Activated naive CD8-positive, alpha-beta T cell treated with anti-CD3 and anti-CD28 coated beads, Interleukin-2, amount 50 U/mL, for 24 hours (primary cell): ENCODE measurements at regions not wholly inside any gene's neighbourhood (a gene's known extent, or its start where the extent isn't known, plus 50 kb on each side); places are given as distances from the start of the nearest gene placed in this dataset.

Source experiments
- ATAC-seq: fragments of 150-1000 bp; cut with Tn5 transposase; one replicate; pipeline ENCODE4 v1.10.0; 2021
- DNase-seq: peaks from one replicate; pipeline ENCODE4 v3.0.0; 2021
- H3K27ac Mint-ChIP-seq: one replicate; pipeline ENCODE4 v1.8.0; 2021; ENCODE audit warnings: mild to moderate bottlenecking, mixed read lengths
- H3K27me3 Mint-ChIP-seq: one replicate; pipeline ENCODE4 v1.8.0; 2021; ENCODE audit warnings: mixed read lengths
- H3K36me3 Mint-ChIP-seq: one replicate; pipeline ENCODE4 v1.8.0; 2021; ENCODE audit warnings: low read depth, mixed read lengths
- H3K4me1 Mint-ChIP-seq: one replicate; pipeline ENCODE4 v1.8.0; 2021; ENCODE audit warnings: mixed read lengths
- H3K4me3 Mint-ChIP-seq: one replicate; pipeline ENCODE4 v1.8.0; 2021; ENCODE audit warnings: mild to moderate bottlenecking, moderate library complexity, mixed read lengths
- H3K9me3 Mint-ChIP-seq: one replicate; pipeline ENCODE4 v1.8.0; 2021; ENCODE audit warnings: mixed read lengths

GRCh38 chrX:144259054-144259453 lies 375.2 kb downstream of the UBE2NL start:
- Mint-ChIP-seq H3K4me3 (no peak overlapping the region), H3K27ac (no peak overlapping the region), H3K36me3 (no peaks in the 10 kb centered on the region), H3K9me3 (peaks cover 12% of the 10 kb centered on the region), H3K27me3 (no peaks in the 10 kb centered on the region), H3K4me1 (no peaks in the 10 kb centered on the region)
- no peak for DNase-seq
- no peak for ATAC-seq

GRCh38 chrX:144265641-144266040 lies 381.8 kb downstream of the UBE2NL start:
- ATAC-seq (no peak), DNase-seq (no peak)
- no peaks in the 10 kb centered on the region for H3K27me3 Mint-ChIP-seq
- no peak overlapping the region for H3K27ac Mint-ChIP-seq
- H3K4me3 Mint-ChIP-seq, result no peak overlapping the region
- no peaks in the 10 kb centered on the region for H3K4me1 Mint-ChIP-seq
- peaks cover 5% of the 10 kb centered on the region for H3K9me3 Mint-ChIP-seq
- H3K36me3 Mint-ChIP-seq, result no peaks in the 10 kb centered on the region

- Mint-ChIP-seq H3K36me3 (no peaks in the 10 kb centered on the region), H3K27me3 (no peaks in the 10 kb centered on the region), H3K4me1 (no peaks in the 10 kb centered on the region), H3K4me3 (no peak overlapping the region), H3K27ac (no peak overlapping the region), H3K9me3 (no peaks in the 10 kb centered on the region)
- ATAC-seq (no peak), DNase-seq (no peak)
These were observed 391.5 kb downstream of the UBE2NL start for GRCh38 chrX:144275367-144275766.

- Mint-ChIP-seq H3K4me1 (no peaks in the 10 kb centered on the region), H3K27ac (no peak overlapping the region), H3K4me3 (no peak overlapping the region), H3K27me3 (no peaks in the 10 kb centered on the region), H3K9me3 (no peaks in the 10 kb centered on the region), H3K36me3 (no peaks in the 10 kb centered on the region)
- ATAC-seq, result no peak
- no peak for DNase-seq
These were observed 392.0 kb downstream of the UBE2NL start for GRCh38 chrX:144275843-144276242.

- no peaks in the 10 kb centered on the region for H3K4me1 Mint-ChIP-seq
- ATAC-seq, result no peak
- no peaks in the 10 kb centered on the region for H3K36me3 Mint-ChIP-seq
- H3K4me3 Mint-ChIP-seq, result no peak overlapping the region
- no peak overlapping the region for H3K27ac Mint-ChIP-seq
- no peaks in the 10 kb centered on the region for H3K27me3 Mint-ChIP-seq
- no peak for DNase-seq
- H3K9me3 Mint-ChIP-seq, result peaks cover 5% of the 10 kb centered on the region
These were observed 409.4 kb downstream of the UBE2NL start for GRCh38 chrX:144293229-144293628.

GRCh38 chrX:144295921-144296320 lies 412.1 kb downstream of the UBE2NL start:
- no peaks in the 10 kb centered on the region for H3K27me3 Mint-ChIP-seq
- H3K9me3 Mint-ChIP-seq, result peaks cover 3% of the 10 kb centered on the region
- ATAC-seq (no peak), DNase-seq (no peak)
- no peak overlapping the region for H3K4me3 Mint-ChIP-seq
- H3K27ac Mint-ChIP-seq, result no peak overlapping the region
- no peaks in the 10 kb centered on the region for H3K4me1 Mint-ChIP-seq
- H3K36me3 Mint-ChIP-seq, result no peaks in the 10 kb centered on the region

- DNase-seq (no peak), ATAC-seq (no peak)
- no peaks in the 10 kb centered on the region for H3K27me3 Mint-ChIP-seq
- H3K4me3 Mint-ChIP-seq, result no peak overlapping the region
- no peak overlapping the region for H3K27ac Mint-ChIP-seq
- H3K4me1 Mint-ChIP-seq, result no peaks in the 10 kb centered on the region
- peaks cover 3% of the 10 kb centered on the region for H3K9me3 Mint-ChIP-seq
- H3K36me3 Mint-ChIP-seq, result no peaks in the 10 kb centered on the region
These were observed 413.4 kb downstream of the UBE2NL start for GRCh38 chrX:144297221-144297620.

- no peak for ATAC-seq
- no peak overlapping the region for H3K27ac Mint-ChIP-seq
These were observed 443.6 kb downstream of the UBE2NL start for GRCh38 chrX:144327495-144327894.

GRCh38 chrX:144333429-144333828 lies 449.6 kb downstream of the UBE2NL start:
- DNase-seq (no peak), ATAC-seq (no peak)
- no peak overlapping the region for H3K27ac Mint-ChIP-seq
- no peak overlapping the region for H3K4me3 Mint-ChIP-seq
- H3K36me3 Mint-ChIP-seq, result no peaks in the 10 kb centered on the region
- H3K9me3 Mint-ChIP-seq, result peaks cover 4% of the 10 kb centered on the region
- H3K4me1 Mint-ChIP-seq, result no peaks in the 10 kb centered on the region
- H3K27me3 Mint-ChIP-seq, result no peaks in the 10 kb centered on the region

More at GRCh38 chrX:144327495-144327894, 443.6 kb downstream of the UBE2NL start:
- H3K36me3 Mint-ChIP-seq, result no peaks in the 10 kb centered on the region
- H3K27me3 Mint-ChIP-seq, result no peaks in the 10 kb centered on the region
- no peak overlapping the region for H3K4me3 Mint-ChIP-seq
- H3K9me3 Mint-ChIP-seq, result no peaks in the 10 kb centered on the region
- no peaks in the 10 kb centered on the region for H3K4me1 Mint-ChIP-seq
- DNase-seq, result no peak

GRCh38 chrX:144334577-144334976 lies 450.7 kb downstream of the UBE2NL start:
- Mint-ChIP-seq H3K4me1 (no peaks in the 10 kb centered on the region), H3K36me3 (no peaks in the 10 kb centered on the region), H3K9me3 (peaks cover 8% of the 10 kb centered on the region), H3K4me3 (no peak overlapping the region), H3K27ac (no peak overlapping the region), H3K27me3 (no peaks in the 10 kb centered on the region)
- DNase-seq (no peak), ATAC-seq (no peak)

GRCh38 chrX:144335402-144335801 lies 451.5 kb downstream of the UBE2NL start:
- Mint-ChIP-seq H3K4me3 (no peak overlapping the region), H3K4me1 (no peaks in the 10 kb centered on the region), H3K36me3 (no peaks in the 10 kb centered on the region), H3K27me3 (no peaks in the 10 kb centered on the region), H3K27ac (no peak overlapping the region), H3K9me3 (peaks cover 8% of the 10 kb centered on the region)
- ATAC-seq (no peak), DNase-seq (no peak)

GRCh38 chrX:144379156-144379555 lies 495.3 kb downstream of the UBE2NL start:
- DNase-seq (no peak), ATAC-seq (no peak)
- no peaks in the 10 kb centered on the region for H3K36me3 Mint-ChIP-seq
- H3K4me1 Mint-ChIP-seq, result no peaks in the 10 kb centered on the region
- H3K27me3 Mint-ChIP-seq, result no peaks in the 10 kb centered on the region
- H3K9me3 Mint-ChIP-seq, result peaks cover 7% of the 10 kb centered on the region
- H3K4me3 Mint-ChIP-seq, result no peak overlapping the region
- H3K27ac Mint-ChIP-seq, result no peak overlapping the region

GRCh38 chrX:144388738-144389137 lies 504.9 kb downstream of the UBE2NL start:
- Mint-ChIP-seq H3K36me3 (no peaks in the 10 kb centered on the region), H3K4me1 (no peaks in the 10 kb centered on the region), H3K27me3 (no peaks in the 10 kb centered on the region), H3K9me3 (peaks cover 3% of the 10 kb centered on the region), H3K4me3 (no peak overlapping the region), H3K27ac (no peak overlapping the region)
- DNase-seq (no peak), ATAC-seq (no peak)
